AG10803 (cell line): ENCODE measurements at regions not wholly inside any gene's neighbourhood (a gene's known extent, or its start where the extent isn't known, plus 50 kb on each side); places are given as distances from the start of the nearest gene placed in this dataset.

Experiments used
- DNase-seq: peaks from one replicate; pipeline ENCODE4 v3.0.0; 2010; ENCODE audit warnings: low read depth
- H3K4me3 ChIP-seq: 2 replicates; pipeline ENCODE4 v1.5.1; 2011; ENCODE audit warnings: mild to moderate bottlenecking, low read length, control low read depth
- CTCF ChIP-seq: conservative IDR thresholded peaks from 2 replicates; pipeline ENCODE4 v1.5.1; 2011; ENCODE audit warnings: mild to moderate bottlenecking, low read length, control low read depth, inconsistent platforms

GRCh38 chr1:30596891-30597290 lies 126.5 kb downstream of the MATN1 start:
- no peak overlapping the region for H3K4me3 ChIP-seq
- no peak for DNase-seq
- no peak for TF ChIP-seq CTCF

GRCh38 chr1:30596470-30596869 lies 126.9 kb downstream of the MATN1 start:
- no peak overlapping the region for H3K4me3 ChIP-seq
- DNase-seq = no peak
- no peak for TF ChIP-seq CTCF

- no peak for DNase-seq
- no peak overlapping the region for H3K4me3 ChIP-seq
- TF ChIP-seq CTCF = no peak
Observed at GRCh38 chr1:30589083-30589482, 134.3 kb downstream of the MATN1 start.

- H3K4me3 ChIP-seq = no peak overlapping the region
- TF ChIP-seq CTCF = no peak
- no peak for DNase-seq
Observed at GRCh38 chr1:30588311-30589073, 134.9 kb downstream of the MATN1 start.

- no peak for TF ChIP-seq CTCF
- DNase-seq = no peak
- H3K4me3 ChIP-seq = no peak overlapping the region
Observed at GRCh38 chr1:30586671-30587070, 136.7 kb downstream of the MATN1 start.

GRCh38 chr1:30579580-30579979 lies 143.8 kb downstream of the MATN1 start:
- TF ChIP-seq CTCF = no peak
- H3K4me3 ChIP-seq = no peak overlapping the region
- no peak for DNase-seq

- H3K4me3 ChIP-seq = no peak overlapping the region
- DNase-seq = no peak
- TF ChIP-seq CTCF = no peak
Observed at GRCh38 chr1:30575066-30575465, 148.3 kb downstream of the MATN1 start.
